Smooth muscle cell (in vitro differentiated cells): ENCODE measurements at regions not wholly inside any gene's neighbourhood (a gene's known extent, or its start where the extent isn't known, plus 50 kb on each side); places are given as distances from the start of the nearest gene placed in this dataset.

Source experiments
- DNase-seq: peaks from one replicate; lab custom pipeline; 2025; ENCODE audit not compliant: unreplicated experiment; lab: John Stamatoyannopoulos, UW
- H2AFZ ChIP-seq: fragments of 200-600 bp; sonication (generic); 2 replicates; pipeline ENCODE4 v1.6.0; 2016; ENCODE audit warnings: antibody characterized with exemption, low read depth, mild to moderate bottlenecking
- H3F3A ChIP-seq: fragments of 200-600 bp; sonication (generic); 2 replicates; pipeline ENCODE4 v1.6.0; 2017; ENCODE audit warnings: antibody characterized with exemption, low read depth
- H3K27ac ChIP-seq: fragments of 200-600 bp; sonication (generic); 2 replicates; pipeline ENCODE4 v1.5.1; 2016; ENCODE audit warnings: low read depth, mild to moderate bottlenecking
- H3K27me3 ChIP-seq: fragments of 200-600 bp; sonication (generic); 2 replicates; pipeline ENCODE4 v1.6.1; 2016; ENCODE audit warnings: low read depth, mild to moderate bottlenecking
- H3K36me3 ChIP-seq: fragments of 200-600 bp; sonication (generic); 2 replicates; pipeline ENCODE4 v1.5.1; 2016; ENCODE audit warnings: low read depth
- H3K4me1 ChIP-seq: fragments of 200-600 bp; sonication (generic); 2 replicates; pipeline ENCODE4 v1.5.1; 2016; ENCODE audit warnings: low read depth
- H3K4me2 ChIP-seq: fragments of 200-600 bp; sonication (generic); 2 replicates; pipeline ENCODE4 v1.6.0; 2016; ENCODE audit warnings: mild to moderate bottlenecking
- H3K4me3 ChIP-seq: fragments of 200-600 bp; sonication (generic); 2 replicates; pipeline ENCODE4 v1.5.1; 2016; ENCODE audit warnings: mild to moderate bottlenecking
- H3K79me2 ChIP-seq: fragments of 200-600 bp; sonication (generic); 2 replicates; pipeline ENCODE4 v1.6.0; 2016; ENCODE audit warnings: low read depth, mild to moderate bottlenecking
- H3K9ac ChIP-seq: fragments of 200-600 bp; sonication (generic); 2 replicates; pipeline ENCODE4 v1.6.0; 2016; ENCODE audit warnings: low read depth
- H3K9me3 ChIP-seq: fragments of 200-600 bp; sonication (generic); replicated peaks from 2 replicates; pipeline ENCODE4 v1.5.1; 2016; ENCODE audit warnings: low read depth
- H4K20me1 ChIP-seq: fragments of 200-600 bp; sonication (generic); 2 replicates; pipeline ENCODE4 v1.6.0; 2016; ENCODE audit warnings: low read depth
- CTCF ChIP-seq: fragments of 200-600 bp; sonication (generic); IDR thresholded peaks from 2 replicates; pipeline ENCODE4 v1.5.1; 2017; ENCODE audit warnings: borderline replicate concordance, mild to moderate bottlenecking, antibody characterized with exemption; ENCODE audit not compliant: insufficient read depth, poor library complexity, severe bottlenecking
- WGBS: methylation state at CpG from one replicate; pipeline ENCODE4 v1.1.7; 2016; ENCODE audit warnings: low lambda C conversion rate; 5-methylcytosine and 5-hydroxymethylcytosine counted together

GRCh38 chr1:58072450-58072849 lies 474.1 kb downstream of the OMA1 start:
- Histone ChIP-seq H3K27ac (no peak overlapping the region), H4K20me1 (no peaks in the 10 kb centered on the region), H3F3A (no peaks in the 10 kb centered on the region), H3K36me3 (no peaks in the 10 kb centered on the region), H3K27me3 (peaks cover 3% of the 10 kb centered on the region), H3K9ac (no peak overlapping the region), H2AFZ (no peak overlapping the region), H3K4me1 (no peaks in the 10 kb centered on the region), H3K9me3 (no peaks in the 10 kb centered on the region), H3K4me3 (no peak overlapping the region), H3K79me2 (no peaks in the 10 kb centered on the region), H3K4me2 (no peak overlapping the region)
- no peak for TF ChIP-seq CTCF
- DNase-seq = no peak
- WGBS = 95% methylated on average over 4 of the region's 4 CpGs

- Histone ChIP-seq H3K9ac (no peak overlapping the region), H3K27me3 (peaks cover 1% of the 10 kb centered on the region), H3K27ac (no peak overlapping the region), H3K36me3 (no peaks in the 10 kb centered on the region), H3K4me1 (no peaks in the 10 kb centered on the region), H2AFZ (no peak overlapping the region), H3K4me2 (no peak overlapping the region), H3K9me3 (no peaks in the 10 kb centered on the region), H3K79me2 (no peaks in the 10 kb centered on the region), H3K4me3 (no peak overlapping the region), H4K20me1 (no peaks in the 10 kb centered on the region), H3F3A (no peaks in the 10 kb centered on the region)
- DNase-seq = no peak
- 71% methylated on average over 4 of the region's 4 CpGs for WGBS
- TF ChIP-seq CTCF = no peak
Observed at GRCh38 chr1:58067082-58067481, 479.4 kb downstream of the OMA1 start.

- Histone ChIP-seq H3F3A (no peaks in the 10 kb centered on the region), H3K36me3 (no peaks in the 10 kb centered on the region), H3K79me2 (no peaks in the 10 kb centered on the region), H2AFZ (no peak overlapping the region), H3K4me3 (no peak overlapping the region), H3K27ac (no peak overlapping the region), H3K4me1 (no peaks in the 10 kb centered on the region), H3K4me2 (no peak overlapping the region), H3K9me3 (no peaks in the 10 kb centered on the region), H4K20me1 (no peaks in the 10 kb centered on the region), H3K27me3 (peaks cover 3% of the 10 kb centered on the region), H3K9ac (no peak overlapping the region)
- DNase-seq = no peak
- WGBS = 84% methylated on average over 6 of the region's 6 CpGs
- no peak for TF ChIP-seq CTCF
Observed at GRCh38 chr1:58065520-58065919, 481.0 kb downstream of the OMA1 start.

- H4K20me1 ChIP-seq = no peaks in the 10 kb centered on the region
- no peaks in the 10 kb centered on the region for H3K9me3 ChIP-seq
- 85% methylated on average over 8 of the region's 8 CpGs for WGBS
- H3K4me3 ChIP-seq = no peak overlapping the region
- no peaks in the 10 kb centered on the region for H3K79me2 ChIP-seq
- no peak overlapping the region for H3K9ac ChIP-seq
- H3K27ac ChIP-seq = no peak overlapping the region
- peaks cover 5% of the 10 kb centered on the region for H3K27me3 ChIP-seq
- H3K4me2 ChIP-seq = no peak overlapping the region
- H3K36me3 ChIP-seq = no peaks in the 10 kb centered on the region
- no peaks in the 10 kb centered on the region for H3F3A ChIP-seq
- no peak for TF ChIP-seq CTCF
- no peak overlapping the region for H2AFZ ChIP-seq
- no peaks in the 10 kb centered on the region for H3K4me1 ChIP-seq
- no peak for DNase-seq
Observed at GRCh38 chr1:58064166-58064565, 482.4 kb downstream of the OMA1 start.
